ENCODE measurements at regions not wholly inside any gene's neighbourhood (a gene's known extent, or its start where the extent isn't known, plus 50 kb on each side); places are given as distances from the start of the nearest gene placed in this dataset.

- TF ChIP-seq CTCF (IDR thresholded peaks at IDR 0.05) (peak in 1 of 3 donors; percentile 30), POLR2A (IDR thresholded peaks at IDR 0.05) (no peak)
Measured at GRCh38 chr15:38707802-38708671, 143.4 kb upstream of the RASGRP1 start.

Data from lower leg skin (tissue), 3 donors.